ENCODE measurements at regions not wholly inside any gene's neighbourhood (a gene's known extent, or its start where the extent isn't known, plus 50 kb on each side); places are given as distances from the start of the nearest gene placed in this dataset.

- TF ChIP-seq AFF4 (CRISPR knock-in tag; IDR thresholded peaks at IDR 0.05; ENCODE audit: borderline replicate concordance) (no peak), NFYB (CRISPR knock-in tag; conservative IDR thresholded peaks at IDR 0.05; ENCODE audit: low read depth) (no peak), KAT7 (CRISPR knock-in tag; IDR thresholded peaks at IDR 0.05; ENCODE audit: borderline replicate concordance) (no peak)
Observed at GRCh38 chr17:13941781-13942180, 127.5 kb upstream of the COX10 start (continued).

DNA sequence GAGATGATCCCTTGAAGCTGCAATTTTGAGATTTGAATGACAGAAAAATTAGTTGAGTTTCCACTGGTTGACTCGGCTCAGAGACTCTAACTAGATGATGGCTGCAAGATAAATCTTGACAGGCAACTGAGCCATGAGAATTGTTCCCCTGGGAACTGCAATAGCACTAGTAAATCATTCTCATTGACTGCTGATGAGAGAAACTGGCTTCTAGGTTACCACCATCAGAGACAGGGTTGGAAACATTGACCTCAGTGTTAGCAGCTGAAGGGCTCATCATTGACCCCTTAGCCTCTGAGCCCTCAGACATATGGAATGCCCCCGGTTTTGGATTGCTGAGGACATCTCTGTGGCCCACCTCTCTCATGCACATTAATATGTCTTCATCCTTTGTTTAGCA is 125.4 kb upstream of the COX10 start:
- ATAC-seq (no peak), DNase-seq (ENCODE audit: low spot score) (no peak)
- no peak overlapping the region for H3K27ac Mint-ChIP-seq

More for the DNA sequence above, 125.4 kb upstream of the COX10 start:
- ChIA-PET POLR2A (no interaction called here), CTCF (interaction anchor here (0.7 kb wide), 1 partner anchor 62 kb away, joined by 3 read pairs; no protein-coding TSS in a partner anchor)
- Mint-ChIP-seq H3K4me3 (no peak overlapping the region), H3K4me1 (no peaks in the 10 kb centered on the region), H3K9me3 (peaks cover 22% of the 10 kb centered on the region), H3K27me3 (ENCODE audit: low read depth) (no peaks in the 10 kb centered on the region), H3K36me3 (peaks cover 4% of the 10 kb centered on the region)
- TF ChIP-seq SMAD4 (CRISPR knock-in tag; IDR thresholded peaks at IDR 0.05) (no peak), ZNF671 (CRISPR knock-in tag; IDR thresholded peaks at IDR 0.05) (no peak), JAZF1 (CRISPR knock-in tag; IDR thresholded peaks at IDR 0.05) (no peak), ZNF263 (CRISPR knock-in tag; IDR thresholded peaks at IDR 0.05; ENCODE audit: low read depth) (no peak), ZNF423 (CRISPR knock-in tag; IDR thresholded peaks at IDR 0.05) (no peak), ZNF512 (CRISPR knock-in tag; IDR thresholded peaks at IDR 0.05; ENCODE audit: borderline replicate concordance) (no peak), GTF2I (CRISPR knock-in tag; conservative IDR thresholded peaks at IDR 0.05) (no peak), NR2C2 (CRISPR knock-in tag; IDR thresholded peaks at IDR 0.05) (no peak)
- TF ChIP-seq, protein P1, sequence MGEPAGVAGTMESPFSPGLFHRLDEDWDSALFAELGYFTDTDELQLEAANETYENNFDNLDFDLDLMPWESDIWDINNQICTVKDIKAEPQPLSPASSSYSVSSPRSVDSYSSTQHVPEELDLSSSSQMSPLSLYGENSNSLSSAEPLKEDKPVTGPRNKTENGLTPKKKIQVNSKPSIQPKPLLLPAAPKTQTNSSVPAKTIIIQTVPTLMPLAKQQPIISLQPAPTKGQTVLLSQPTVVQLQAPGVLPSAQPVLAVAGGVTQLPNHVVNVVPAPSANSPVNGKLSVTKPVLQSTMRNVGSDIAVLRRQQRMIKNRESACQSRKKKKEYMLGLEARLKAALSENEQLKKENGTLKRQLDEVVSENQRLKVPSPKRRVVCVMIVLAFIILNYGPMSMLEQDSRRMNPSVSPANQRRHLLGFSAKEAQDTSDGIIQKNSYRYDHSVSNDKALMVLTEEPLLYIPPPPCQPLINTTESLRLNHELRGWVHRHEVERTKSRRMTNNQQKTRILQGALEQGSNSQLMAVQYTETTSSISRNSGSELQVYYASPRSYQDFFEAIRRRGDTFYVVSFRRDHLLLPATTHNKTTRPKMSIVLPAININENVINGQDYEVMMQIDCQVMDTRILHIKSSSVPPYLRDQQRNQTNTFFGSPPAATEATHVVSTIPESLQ (CRISPR knock-in tag; IDR thresholded peaks at IDR 0.05) = no peak
- TF ChIP-seq, protein P2, sequence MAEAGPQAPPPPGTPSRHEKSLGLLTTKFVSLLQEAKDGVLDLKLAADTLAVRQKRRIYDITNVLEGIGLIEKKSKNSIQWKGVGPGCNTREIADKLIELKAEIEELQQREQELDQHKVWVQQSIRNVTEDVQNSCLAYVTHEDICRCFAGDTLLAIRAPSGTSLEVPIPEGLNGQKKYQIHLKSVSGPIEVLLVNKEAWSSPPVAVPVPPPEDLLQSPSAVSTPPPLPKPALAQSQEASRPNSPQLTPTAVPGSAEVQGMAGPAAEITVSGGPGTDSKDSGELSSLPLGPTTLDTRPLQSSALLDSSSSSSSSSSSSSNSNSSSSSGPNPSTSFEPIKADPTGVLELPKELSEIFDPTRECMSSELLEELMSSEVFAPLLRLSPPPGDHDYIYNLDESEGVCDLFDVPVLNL (CRISPR knock-in tag; IDR thresholded peaks at IDR 0.05; ENCODE audit: borderline replicate concordance, low read depth) = no peak
- TF ChIP-seq, protein P3, sequence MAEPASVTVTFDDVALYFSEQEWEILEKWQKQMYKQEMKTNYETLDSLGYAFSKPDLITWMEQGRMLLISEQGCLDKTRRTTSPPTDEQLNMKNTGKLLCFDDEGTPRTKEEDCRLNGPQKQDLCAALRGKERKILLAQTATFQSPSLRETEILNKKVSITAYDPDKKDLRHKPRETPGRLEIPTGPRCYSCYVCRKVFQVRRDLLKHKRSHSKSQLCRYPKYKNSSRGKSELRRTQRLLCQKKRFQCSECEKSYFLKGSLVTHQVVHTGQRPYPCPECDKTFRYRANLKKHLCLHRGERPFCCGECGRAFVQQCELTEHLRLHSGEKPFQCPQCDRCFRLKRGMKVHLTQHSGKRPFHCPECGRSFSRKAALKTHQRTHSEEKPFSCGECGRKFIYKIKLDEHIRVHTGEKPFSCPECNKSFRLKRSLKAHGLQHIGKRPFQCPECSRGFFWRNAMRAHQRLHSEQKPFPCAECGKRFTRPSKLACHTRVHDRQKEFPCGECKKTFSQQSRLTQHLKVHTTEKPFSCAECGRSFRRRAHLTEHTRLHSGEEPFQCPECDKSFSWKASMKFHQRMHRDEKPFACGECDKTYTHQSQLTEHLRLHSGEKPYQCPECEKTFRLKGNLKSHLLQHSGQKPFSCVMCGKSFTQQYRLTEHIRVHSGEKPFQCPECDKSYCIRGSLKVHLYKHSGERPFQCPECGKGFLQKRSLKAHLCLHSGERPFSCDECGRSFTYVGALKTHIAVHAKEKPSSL (CRISPR knock-in tag; conservative IDR thresholded peaks at IDR 0.05) = no peak

Measured in WTC11 (cell line).